Astrocyte (in vitro differentiated cells and primary cell): ENCODE measurements at regions not wholly inside any gene's neighbourhood (a gene's known extent, or its start where the extent isn't known, plus 50 kb on each side); places are given as distances from the start of the nearest gene placed in this dataset.

Source experiments
- DNase-seq: peaks from one replicate; pipeline ENCODE4 v3.0.0-alpha.2; 2010; ENCODE audit warnings: low read depth
- FAIRE-seq: peaks from 2 replicates; lab custom pipeline; 2011; peaks lifted over from hg19 to GRCh38; lab: Jason Lieb, UNC
- H2AFZ ChIP-seq: 2 replicates; pipeline ENCODE4 v1.6.0; 2012; ENCODE audit warnings: low read depth, low read length, inconsistent platforms
- H3K27ac ChIP-seq: 2 replicates; pipeline ENCODE4 v1.5.1; 2011; ENCODE audit warnings: low read depth, low read length, inconsistent platforms
- H3K27me3 ChIP-seq: 2 replicates; pipeline ENCODE4 v1.6.0; 2011; ENCODE audit warnings: low read length, inconsistent platforms; ENCODE audit not compliant: insufficient read depth
- H3K36me3 ChIP-seq: 2 replicates; pipeline ENCODE4 v1.5.1; 2011; ENCODE audit warnings: low read length, inconsistent platforms; ENCODE audit not compliant: insufficient read depth
- H3K4me1 ChIP-seq: 2 replicates; pipeline ENCODE4 v1.5.1; 2011; ENCODE audit warnings: low read length, inconsistent platforms; ENCODE audit not compliant: insufficient read depth
- H3K4me2 ChIP-seq: 2 replicates; pipeline ENCODE4 v1.6.0; 2012; ENCODE audit warnings: low read length, inconsistent platforms
- H3K4me3 ChIP-seq: 2 replicates; pipeline ENCODE4 v1.5.1; 2011; ENCODE audit warnings: low read depth, mild to moderate bottlenecking, low read length, inconsistent platforms; ENCODE audit not compliant: insufficient read depth
- H3K79me2 ChIP-seq: 2 replicates; pipeline ENCODE4 v1.6.0; 2012; ENCODE audit warnings: mild to moderate bottlenecking, low read length, inconsistent platforms; ENCODE audit not compliant: insufficient read depth
- H3K9ac ChIP-seq: 2 replicates; pipeline ENCODE4 v1.6.0; 2012; ENCODE audit warnings: mild to moderate bottlenecking, low read length, inconsistent platforms
- H3K9me3 ChIP-seq: 2 replicates; pipeline ENCODE4 v1.5.1; 2012; ENCODE audit warnings: low read depth, mild to moderate bottlenecking, low read length, inconsistent platforms; ENCODE audit not compliant: insufficient read depth
- H4K20me1 ChIP-seq: 2 replicates; pipeline ENCODE4 v1.6.0; 2012; ENCODE audit warnings: low read length, inconsistent platforms; ENCODE audit not compliant: insufficient read depth
- H3K27ac Mint-ChIP-seq: one replicate; pipeline ENCODE4 v1.8.0; 2021; ENCODE audit warnings: mild to moderate bottlenecking, mixed read lengths; ENCODE audit not compliant: unreplicated experiment
- H3K27me3 Mint-ChIP-seq: one replicate; pipeline ENCODE4 v1.8.0; 2021; ENCODE audit warnings: low read depth, mixed read lengths; ENCODE audit not compliant: unreplicated experiment
- H3K36me3 Mint-ChIP-seq: one replicate; pipeline ENCODE4 v1.8.0; 2021; ENCODE audit warnings: low read depth, mixed read lengths; ENCODE audit not compliant: unreplicated experiment
- H3K4me1 Mint-ChIP-seq: one replicate; pipeline ENCODE4 v1.8.0; 2021; ENCODE audit warnings: low read depth, mixed read lengths; ENCODE audit not compliant: unreplicated experiment
- H3K4me3 Mint-ChIP-seq: one replicate; pipeline ENCODE4 v1.8.0; 2021; ENCODE audit warnings: mild to moderate bottlenecking, moderate library complexity, mixed read lengths; ENCODE audit not compliant: unreplicated experiment
- H3K9me3 Mint-ChIP-seq: one replicate; pipeline ENCODE4 v1.8.0; 2021; ENCODE audit warnings: mild to moderate bottlenecking, mixed read lengths; ENCODE audit not compliant: unreplicated experiment
- CTCF ChIP-seq: IDR thresholded peaks from 2 replicates; pipeline ENCODE4 v1.5.1; 2011; ENCODE audit warnings: low read depth, mild to moderate bottlenecking, inconsistent platforms, low read length, moderate library complexity; ENCODE audit not compliant: insufficient read depth
- EZH2 ChIP-seq: IDR thresholded peaks from 2 replicates; pipeline ENCODE4 v1.6.1; 2012; ENCODE audit warnings: mild to moderate bottlenecking, low read length, inconsistent platforms; ENCODE audit not compliant: insufficient read depth

GRCh38 chr22:48238284-48238915, 1476.0 kb downstream of the TBC1D22A start:
- no peaks in the 10 kb centered on the region for H4K20me1 ChIP-seq
- H3K4me3 ChIP-seq, result no peak overlapping the region
- H2AFZ ChIP-seq, result no peak overlapping the region
- H3K9ac ChIP-seq, result no peak overlapping the region
- Mint-ChIP-seq H3K4me3 (no peak overlapping the region), H3K4me1 (no peaks in the 10 kb centered on the region), H3K27me3 (peaks cover 19% of the 10 kb centered on the region), H3K27ac (no peak overlapping the region), H3K9me3 (peaks cover 3% of the 10 kb centered on the region), H3K36me3 (no peaks in the 10 kb centered on the region)
- no peaks in the 10 kb centered on the region for H3K79me2 ChIP-seq
- no peaks in the 10 kb centered on the region for H3K36me3 ChIP-seq
- no peaks in the 10 kb centered on the region for H3K9me3 ChIP-seq
- H3K27ac ChIP-seq, result no peak overlapping the region
- TF ChIP-seq CTCF, result no peak
- TF ChIP-seq EZH2, result no peak
- no peak for FAIRE-seq
- H3K27me3 ChIP-seq, result no peaks in the 10 kb centered on the region
- H3K4me2 ChIP-seq, result no peak overlapping the region
- no peaks in the 10 kb centered on the region for H3K4me1 ChIP-seq
- DNase-seq, result no peak

- Histone ChIP-seq H3K27me3 (no peaks in the 10 kb centered on the region), H3K79me2 (no peaks in the 10 kb centered on the region), H3K36me3 (no peaks in the 10 kb centered on the region), H3K27ac (no peak overlapping the region), H4K20me1 (no peaks in the 10 kb centered on the region), H3K4me1 (no peaks in the 10 kb centered on the region), H2AFZ (no peak overlapping the region), H3K9me3 (no peaks in the 10 kb centered on the region), H3K4me3 (no peak overlapping the region), H3K9ac (no peak overlapping the region), H3K4me2 (no peak overlapping the region)
- no peak for TF ChIP-seq EZH2
- TF ChIP-seq CTCF, result no peak
- FAIRE-seq, result no peak
- Mint-ChIP-seq H3K36me3 (no peaks in the 10 kb centered on the region), H3K27me3 (peaks cover 19% of the 10 kb centered on the region), H3K9me3 (no peaks in the 10 kb centered on the region), H3K4me3 (no peak overlapping the region), H3K27ac (no peak overlapping the region), H3K4me1 (no peaks in the 10 kb centered on the region)
- DNase-seq, result no peak
Measured at GRCh38 chr22:48237466-48238283, 1475.2 kb downstream of the TBC1D22A start.

- no peak overlapping the region for H3K4me2 ChIP-seq
- Mint-ChIP-seq H3K4me3 (no peak overlapping the region), H3K4me1 (no peaks in the 10 kb centered on the region), H3K27ac (no peak overlapping the region), H3K36me3 (no peaks in the 10 kb centered on the region), H3K9me3 (no peaks in the 10 kb centered on the region), H3K27me3 (peaks cover 19% of the 10 kb centered on the region)
- no peak overlapping the region for H3K4me3 ChIP-seq
- no peak for FAIRE-seq
- no peak for DNase-seq
- no peaks in the 10 kb centered on the region for H4K20me1 ChIP-seq
- no peaks in the 10 kb centered on the region for H3K9me3 ChIP-seq
- no peak overlapping the region for H3K9ac ChIP-seq
- H3K36me3 ChIP-seq, result no peaks in the 10 kb centered on the region
- no peaks in the 10 kb centered on the region for H3K79me2 ChIP-seq
- TF ChIP-seq EZH2 (no peak), CTCF (no peak)
- H3K27me3 ChIP-seq, result no peaks in the 10 kb centered on the region
- no peak overlapping the region for H2AFZ ChIP-seq
- H3K27ac ChIP-seq, result no peak overlapping the region
- no peaks in the 10 kb centered on the region for H3K4me1 ChIP-seq
Measured at GRCh38 chr22:48236261-48236660, 1473.8 kb downstream of the TBC1D22A start.
